K562 (cell line): ENCODE measurements at regions not wholly inside any gene's neighbourhood (a gene's known extent, or its start where the extent isn't known, plus 50 kb on each side); places are given as distances from the start of the nearest gene placed in this dataset.

Source experiments
- ATAC-seq: fragments of 200-7000 bp; cut with Tn5 transposase; 3 replicates; pipeline ENCODE4 v1.9.1; 2020; ENCODE audit warnings: moderate library complexity
- BruUV-seq: library from RNA; stranded (reverse); fragments of 400-500 nt; replicated peaks from 2 replicates; lab custom pipeline; 2021; lab: Mats Ljungman, UMichigan
- CTCF ChIA-PET: fragments of 300-600 bp; formaldehyde crosslinking; extraction: SDS; loops from one replicate; lab custom pipeline; 2021; ENCODE audit warnings: low intra/inter-chr PET ratio; lab: Yijun Ruan, JAX
- POLR2A ChIA-PET: fragments of 300-600, 350-650 bp; sonication (Branson Sonifier 250); formaldehyde crosslinking; extraction: SDS; loops from one replicate; lab custom pipeline; 2021; ENCODE audit warnings: antibody characterized with exemption, inconsistent platforms; lab: Yijun Ruan, JAX
- DNase-seq, 4 experiments: peaks; one replicate each; pipeline versions ENCODE4 v3.0.0 to v3.0.0-alpha.2; 2011 to 2018; ENCODE audit warnings: low spot score in 3 of 4, mixed read lengths in 3 of 4; ENCODE audit errors: extremely low read depth in 1 of 4
- FAIRE-seq: peaks from 2 replicates; lab custom pipeline; 2011; peaks lifted over from hg19 to GRCh38; lab: Jason Lieb, UNC
- H2AFZ ChIP-seq: 2 replicates; pipeline ENCODE4 v1.6.0; 2011; ENCODE audit warnings: low read depth, low read length, control low read depth, inconsistent platforms
- H3K27ac ChIP-seq: fragments of 200-600 bp; 3 replicates; pipeline ENCODE4 v1.8.0; 2011; ENCODE audit warnings: low read depth, mild to moderate bottlenecking, control low read depth, inconsistent platforms, low read length, moderate library complexity, mixed read lengths; ENCODE audit errors: extremely low read depth
- H3K27me3 ChIP-seq, 2 experiments: fragments of 300-600 bp in 1 of 2; 2 replicates in 1 of 2; 3 replicates in 1 of 2; pipeline versions ENCODE4 v1.6.0 to v1.8.0; 2011; ENCODE audit warnings: inconsistent platforms in 2 of 2, low read length in 2 of 2, mild to moderate bottlenecking in 1 of 2, mixed read lengths in 1 of 2, moderate library complexity in 1 of 2; ENCODE audit not compliant: control insufficient read depth in 2 of 2, insufficient read depth in 2 of 2
- H3K36me3 ChIP-seq: fragments of 300-600 bp; 3 replicates; pipeline ENCODE4 v1.8.0; 2011; ENCODE audit warnings: mild to moderate bottlenecking, low read length, inconsistent platforms; ENCODE audit not compliant: control insufficient read depth, insufficient read depth
- H3K4me1 ChIP-seq, 2 experiments: fragments of 200-600 bp in 1 of 2; replicated peaks in 1 of 2; 2 replicates in 1 of 2; 3 replicates in 1 of 2; pipeline versions ENCODE4 v1.5.1 to v1.8.0; 2011; ENCODE audit warnings: inconsistent platforms in 2 of 2, low read length in 2 of 2, mild to moderate bottlenecking in 1 of 2, mixed read lengths in 1 of 2, moderate library complexity in 1 of 2; ENCODE audit not compliant: control insufficient read depth in 2 of 2, insufficient read depth in 2 of 2
- H3K4me2 ChIP-seq: 2 replicates; pipeline ENCODE4 v1.6.1; 2011; ENCODE audit warnings: low read length, control low read depth, inconsistent platforms, mixed read lengths; ENCODE audit not compliant: insufficient read depth
- H3K4me3 ChIP-seq: fragments of 200-600 bp; sonication (generic), shearing (Covaris generic); 2 replicates; pipeline ENCODE4 v1.5.1; 2016; ENCODE audit warnings: control low read depth, inconsistent platforms
- H3K79me2 ChIP-seq: fragments of 200-600 bp; 3 replicates; pipeline ENCODE4 v1.8.0; 2011; ENCODE audit warnings: low read length, inconsistent platforms; ENCODE audit not compliant: control insufficient read depth, insufficient read depth
- H3K9ac ChIP-seq, 2 experiments: 2 replicates each; pipeline versions ENCODE4 v1.6.0 to v1.6.1; 2011; ENCODE audit warnings: low read depth in 2 of 2, low read length in 2 of 2, control low read depth in 1 of 2, inconsistent platforms in 1 of 2, mild to moderate bottlenecking in 1 of 2, mixed read lengths in 1 of 2; ENCODE audit not compliant: insufficient read depth in 1 of 2
- H3K9me1 ChIP-seq: one replicate; pipeline ENCODE4 v1.6.0; 2011; ENCODE audit warnings: inconsistent platforms, mild to moderate bottlenecking, low read length, moderate library complexity; ENCODE audit not compliant: control insufficient read depth, insufficient read depth
- H3K9me3 ChIP-seq: replicated peaks from 2 replicates; pipeline ENCODE4 v1.5.1; 2011; ENCODE audit warnings: low read depth, low read length, inconsistent platforms; ENCODE audit not compliant: control insufficient read depth, insufficient read depth
- H4K20me1 ChIP-seq: replicated peaks from 2 replicates; pipeline ENCODE4 v1.6.1; 2011; ENCODE audit warnings: low read length, inconsistent platforms, mixed read lengths; ENCODE audit not compliant: control insufficient read depth, insufficient read depth
- CHCHD3 ChIP-seq: fragments of 250-450 bp; sonication (Bioruptor Pico); IDR thresholded peaks from 2 replicates; pipeline ENCODE4 v2.1.2; 2022; ENCODE audit warnings: mild to moderate bottlenecking
- FOXM1 ChIP-seq, 2 experiments: fragments of 450-650 bp in 1 of 2; sonication (generic) in 1 of 2; formaldehyde crosslinking in 1 of 2; IDR thresholded peaks; 2 replicates each; pipeline versions ENCODE4 v1.6.1 to v1.9.0; 2017 to 2022; ENCODE audit warnings: low read depth in 2 of 2, mild to moderate bottlenecking in 2 of 2, missing genetic modification reagents in 1 of 2, moderate library complexity in 1 of 2
- PCBP1 ChIP-seq: fragments of 200-400 bp; formaldehyde crosslinking; IDR thresholded peaks from 2 replicates; pipeline ENCODE4 v1.6.1; 2018; ENCODE audit warnings: mild to moderate bottlenecking, low read depth, low read length; ENCODE audit not compliant: poor library complexity, severe bottlenecking
- ZBTB7A ChIP-seq: IDR thresholded peaks from 2 replicates; pipeline ENCODE4 v1.6.1; 2011; ENCODE audit warnings: low read depth, mild to moderate bottlenecking, low read length, moderate library complexity, borderline replicate concordance; ENCODE audit not compliant: control insufficient read depth
- ZKSCAN1 ChIP-seq: fragments of 150-350 bp; IDR thresholded peaks from 2 replicates; pipeline ENCODE4 v1.6.1; 2016; ENCODE audit warnings: low read depth, low read length
- ZNF24 ChIP-seq: fragments of 450-650 bp; IDR thresholded peaks from 2 replicates; pipeline ENCODE4 v1.6.1; 2016
- ZNF764 ChIP-seq: fragments of 250-450 bp; sonication (Bioruptor Pico); IDR thresholded peaks from 2 replicates; pipeline ENCODE4 v1.4.0; 2020; ENCODE audit warnings: low read depth, mild to moderate bottlenecking, moderate library complexity
- ZSCAN32 ChIP-seq: fragments of 450-650 bp; formaldehyde crosslinking; IDR thresholded peaks from 2 replicates; pipeline ENCODE4 v1.4.0; 2020; ENCODE audit warnings: mild to moderate bottlenecking, moderate library complexity
- WGBS: fragments of 100-300 bp; shearing (Covaris generic); methylation state at CpG from one replicate; pipeline ENCODE4 v1.1.6; 2016; ENCODE audit warnings: low coverage, mixed read lengths; ENCODE audit not compliant: insufficient coverage; ENCODE audit errors: missing lambda C conversion rate; 5-methylcytosine and 5-hydroxymethylcytosine counted together
- in situ Hi-C: fragments of 300-500 bp; cut with MboI; formaldehyde crosslinking; loops from 4 replicates; pipeline ENCODE4 v1.15.0; 2018; ENCODE audit warnings: inconsistent platforms, mixed read lengths
- intact Hi-C: fragments of 100-400 bp; cut with micrococcal nuclease; formaldehyde crosslinking; loops from 2 replicates; pipeline ENCODE4 v1.14.2; 2022
- TF ChIP-seq, protein P1 (sequence below): fragments of 450-650 bp; formaldehyde crosslinking; IDR thresholded peaks from 2 replicates; pipeline ENCODE4 v1.4.0; 2020; ENCODE audit warnings: mild to moderate bottlenecking
- TF ChIP-seq, protein P2 (sequence below): fragments of 450-650 bp; formaldehyde crosslinking; IDR thresholded peaks from 2 replicates; pipeline ENCODE4 v1.4.0; 2020; ENCODE audit warnings: mild to moderate bottlenecking, moderate library complexity

DNA sequence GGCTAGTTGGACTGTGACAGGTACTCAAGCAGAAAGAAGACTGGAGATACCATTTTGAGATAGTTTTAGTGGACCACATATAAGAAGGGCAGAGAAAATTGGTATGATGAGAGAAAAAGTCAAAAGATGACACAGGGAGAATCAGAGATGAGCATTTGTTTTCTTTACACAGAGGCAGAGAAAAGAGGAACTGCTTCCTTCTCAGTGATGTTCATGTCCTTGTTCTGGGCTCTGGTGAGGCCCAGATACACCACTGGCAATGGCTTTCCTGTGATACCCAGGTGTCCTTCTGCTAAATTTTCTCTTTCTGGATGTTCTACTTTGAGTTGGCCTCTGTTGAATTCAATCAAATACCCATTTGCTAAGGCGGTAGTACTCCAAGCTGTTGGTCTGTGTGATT lies 1782.7 kb upstream of the SEL1L start:
- TF ChIP-seq, protein P1, sequence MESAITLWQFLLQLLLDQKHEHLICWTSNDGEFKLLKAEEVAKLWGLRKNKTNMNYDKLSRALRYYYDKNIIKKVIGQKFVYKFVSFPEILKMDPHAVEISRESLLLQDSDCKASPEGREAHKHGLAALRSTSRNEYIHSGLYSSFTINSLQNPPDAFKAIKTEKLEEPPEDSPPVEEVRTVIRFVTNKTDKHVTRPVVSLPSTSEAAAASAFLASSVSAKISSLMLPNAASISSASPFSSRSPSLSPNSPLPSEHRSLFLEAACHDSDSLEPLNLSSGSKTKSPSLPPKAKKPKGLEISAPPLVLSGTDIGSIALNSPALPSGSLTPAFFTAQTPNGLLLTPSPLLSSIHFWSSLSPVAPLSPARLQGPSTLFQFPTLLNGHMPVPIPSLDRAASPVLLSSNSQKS = no peak
- TF ChIP-seq, protein P2, sequence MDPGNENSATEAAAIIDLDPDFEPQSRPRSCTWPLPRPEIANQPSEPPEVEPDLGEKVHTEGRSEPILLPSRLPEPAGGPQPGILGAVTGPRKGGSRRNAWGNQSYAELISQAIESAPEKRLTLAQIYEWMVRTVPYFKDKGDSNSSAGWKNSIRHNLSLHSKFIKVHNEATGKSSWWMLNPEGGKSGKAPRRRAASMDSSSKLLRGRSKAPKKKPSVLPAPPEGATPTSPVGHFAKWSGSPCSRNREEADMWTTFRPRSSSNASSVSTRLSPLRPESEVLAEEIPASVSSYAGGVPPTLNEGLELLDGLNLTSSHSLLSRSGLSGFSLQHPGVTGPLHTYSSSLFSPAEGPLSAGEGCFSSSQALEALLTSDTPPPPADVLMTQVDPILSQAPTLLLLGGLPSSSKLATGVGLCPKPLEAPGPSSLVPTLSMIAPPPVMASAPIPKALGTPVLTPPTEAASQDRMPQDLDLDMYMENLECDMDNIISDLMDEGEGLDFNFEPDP (CRISPR knock-in tag) = no peak
- TF ChIP-seq PCBP1 (no peak), ZSCAN32 (CRISPR knock-in tag) (no peak), ZNF24 (no peak), CHCHD3 (CRISPR knock-in tag) (no peak), ZNF764 (CRISPR knock-in tag) (no peak), ZKSCAN1 (no peak), FOXM1 (IDR thresholded peaks at IDR 0.05; ENCODE audit: low read depth) (no peak), FOXM1 (CRISPR knock-in tag; IDR thresholded peaks at IDR 0.05; ENCODE audit: low read depth) (no peak), ZBTB7A (no peak)
- no peak overlapping the region for H3K4me2 ChIP-seq
- no peak overlapping the region for H2AFZ ChIP-seq
- no peak overlapping the region for H3K9ac ChIP-seq
- no peaks in the 10 kb centered on the region for H3K36me3 ChIP-seq
- 0% methylated on average over 1 of the region's 1 CpG for WGBS
- DNase-seq (no peak), FAIRE-seq (no peak), ATAC-seq (no peak)
- no peak overlapping the region for H3K27ac ChIP-seq
- no peaks in the 10 kb centered on the region for H3K9me3 ChIP-seq
- no TSS peak for BruUV-seq
- no peaks in the 10 kb centered on the region for H3K9me1 ChIP-seq
- no peaks in the 10 kb centered on the region for H3K4me1 ChIP-seq
- intact Hi-C loops (no loop called here), in situ Hi-C loops (no loop called here)
- ChIA-PET POLR2A (no interaction called here), CTCF (no interaction called here)
- no peak overlapping the region for H3K4me3 ChIP-seq
- H3K79me2 ChIP-seq = no peaks in the 10 kb centered on the region
- no peaks in the 10 kb centered on the region for H3K27me3 ChIP-seq
- H4K20me1 ChIP-seq = no peaks in the 10 kb centered on the region
